HG03571 (cell line): ENCODE measurements at regions not wholly inside any gene's neighbourhood (a gene's known extent, or its start where the extent isn't known, plus 50 kb on each side); places are given as distances from the start of the nearest gene placed in this dataset.

Experiments used
- ATAC-seq: cut with Tn5 transposase; IDR thresholded peaks from one replicate; pipeline ENCODE4 v1.9.1; 2021; ENCODE audit not compliant: unreplicated experiment

DNA sequence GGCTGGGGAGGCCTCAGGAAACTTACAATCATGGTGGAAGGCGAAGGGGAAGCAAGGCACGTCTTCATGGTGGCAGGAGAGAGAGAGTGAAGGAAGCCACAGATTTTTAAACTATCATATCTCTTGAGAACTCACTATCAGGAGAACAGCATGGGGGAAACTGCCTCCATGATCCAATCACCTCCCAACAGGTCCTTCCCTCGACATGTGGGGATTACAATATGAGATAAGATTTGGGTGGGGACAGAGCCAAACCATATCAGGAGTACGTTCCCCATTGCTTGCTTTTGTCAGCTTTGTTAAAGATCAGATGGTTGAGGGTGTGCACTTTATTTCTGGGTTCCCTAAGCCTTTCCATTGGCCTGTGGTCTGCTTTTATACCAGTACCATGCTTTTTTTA, 53.7 kb upstream of the E2F8 start:
- ATAC-seq, result no peak

DNA sequence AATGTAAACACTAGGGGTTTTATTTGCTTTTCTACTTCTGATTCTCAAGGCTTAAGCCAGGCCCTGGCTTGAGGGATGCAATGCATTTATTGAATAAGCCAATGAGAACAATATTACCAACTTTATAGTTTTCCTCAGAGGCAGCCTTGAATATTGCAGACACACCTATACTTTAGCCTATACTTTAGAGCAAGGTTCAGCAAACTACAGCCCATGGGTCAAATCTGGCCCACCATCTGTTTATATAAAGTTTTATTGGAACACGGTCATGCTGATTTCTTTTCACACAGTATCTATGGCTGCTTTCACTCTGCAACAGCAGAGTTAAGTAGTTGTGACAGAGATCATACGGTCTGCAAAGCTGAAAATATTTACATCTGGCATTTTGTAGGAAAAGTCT, 50.3 kb upstream of the E2F8 start:
- ATAC-seq, result no peak
